Lower leg skin (tissue), 3 donors: ENCODE measurements at regions not wholly inside any gene's neighbourhood (a gene's known extent, or its start where the extent isn't known, plus 50 kb on each side); places are given as distances from the start of the nearest gene placed in this dataset.

Experiments
- POLR2A ChIP-seq, 2 donors: fragments of 450-650 bp; IDR thresholded peaks; one replicate each; pipeline ENCODE4 v1.6.1; 2016 to 2017; ENCODE audit warnings: antibody characterized with exemption in 2 of 2, mild to moderate bottlenecking in 1 of 2, moderate library complexity in 1 of 2
- TF ChIP-seq, protein P1 (sequence below), 3 donors: fragments of 450-650 bp; IDR thresholded peaks; one replicate each; pipeline ENCODE4 v1.5.1; 2016; ENCODE audit warnings: antibody characterized with exemption in 3 of 3, mild to moderate bottlenecking in 3 of 3, moderate library complexity in 2 of 3

DNA sequence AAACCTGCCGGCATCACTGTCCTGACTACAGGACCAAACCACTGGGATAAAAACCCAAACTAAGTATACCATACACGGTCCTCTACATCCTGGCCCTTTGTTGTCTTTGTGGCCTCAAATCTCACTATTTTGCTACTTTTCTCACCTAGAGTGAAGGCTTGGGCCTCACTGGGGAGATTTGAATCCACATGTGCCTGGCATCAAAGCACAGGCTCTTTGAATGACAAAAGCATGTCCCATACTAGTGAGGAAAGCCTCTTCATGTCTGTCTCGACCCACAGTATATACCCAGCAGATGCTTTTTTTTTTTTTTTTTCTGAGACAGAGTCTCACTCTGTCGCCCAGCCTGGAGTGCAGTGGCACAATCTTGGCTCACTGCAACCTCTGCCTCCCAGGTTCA, 72.5 kb upstream of the DRD2 start:
- TF ChIP-seq, protein P1, sequence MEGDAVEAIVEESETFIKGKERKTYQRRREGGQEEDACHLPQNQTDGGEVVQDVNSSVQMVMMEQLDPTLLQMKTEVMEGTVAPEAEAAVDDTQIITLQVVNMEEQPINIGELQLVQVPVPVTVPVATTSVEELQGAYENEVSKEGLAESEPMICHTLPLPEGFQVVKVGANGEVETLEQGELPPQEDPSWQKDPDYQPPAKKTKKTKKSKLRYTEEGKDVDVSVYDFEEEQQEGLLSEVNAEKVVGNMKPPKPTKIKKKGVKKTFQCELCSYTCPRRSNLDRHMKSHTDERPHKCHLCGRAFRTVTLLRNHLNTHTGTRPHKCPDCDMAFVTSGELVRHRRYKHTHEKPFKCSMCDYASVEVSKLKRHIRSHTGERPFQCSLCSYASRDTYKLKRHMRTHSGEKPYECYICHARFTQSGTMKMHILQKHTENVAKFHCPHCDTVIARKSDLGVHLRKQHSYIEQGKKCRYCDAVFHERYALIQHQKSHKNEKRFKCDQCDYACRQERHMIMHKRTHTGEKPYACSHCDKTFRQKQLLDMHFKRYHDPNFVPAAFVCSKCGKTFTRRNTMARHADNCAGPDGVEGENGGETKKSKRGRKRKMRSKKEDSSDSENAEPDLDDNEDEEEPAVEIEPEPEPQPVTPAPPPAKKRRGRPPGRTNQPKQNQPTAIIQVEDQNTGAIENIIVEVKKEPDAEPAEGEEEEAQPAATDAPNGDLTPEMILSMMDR (IDR thresholded peaks at IDR 0.05), result no peak
- TF ChIP-seq POLR2A (IDR thresholded peaks at IDR 0.05), result no peak
